ENCODE measurements at regions not wholly inside any gene's neighbourhood (a gene's known extent, or its start where the extent isn't known, plus 50 kb on each side); places are given as distances from the start of the nearest gene placed in this dataset.

GRCh38 chr2:191538334-191538903 is 139.5 kb upstream of the NABP1 start:
- TF ChIP-seq GABPA (IDR thresholded peaks at IDR 0.05; ENCODE audit: low read depth) (no peak), CTCF (IDR thresholded peaks at IDR 0.05; ENCODE audit: insufficient read depth, low read length) (no peak), REST (IDR thresholded peaks at IDR 0.05; ENCODE audit: insufficient replicate concordance, low read depth) (no peak), POLR2AphosphoS5 (IDR thresholded peaks at IDR 0.05; ENCODE audit: low read depth) (no peak), SPI1 (IDR thresholded peaks at IDR 0.05; ENCODE audit: borderline replicate concordance, low read depth) (no peak)

Data from HL-60 (cell line).